ENCODE measurements at regions not wholly inside any gene's neighbourhood (a gene's known extent, or its start where the extent isn't known, plus 50 kb on each side); places are given as distances from the start of the nearest gene placed in this dataset.

- TF ChIP-seq POLR2A (IDR thresholded peaks at IDR 0.05) (no peak), CTCF (IDR thresholded peaks at IDR 0.05) (no peak)
These were observed 573.0 kb upstream of the IGFBP3 start for GRCh38 chr7:46494028-46494427.
